ENCODE measurements at regions not wholly inside any gene's neighbourhood (a gene's known extent, or its start where the extent isn't known, plus 50 kb on each side); places are given as distances from the start of the nearest gene placed in this dataset.

DNA sequence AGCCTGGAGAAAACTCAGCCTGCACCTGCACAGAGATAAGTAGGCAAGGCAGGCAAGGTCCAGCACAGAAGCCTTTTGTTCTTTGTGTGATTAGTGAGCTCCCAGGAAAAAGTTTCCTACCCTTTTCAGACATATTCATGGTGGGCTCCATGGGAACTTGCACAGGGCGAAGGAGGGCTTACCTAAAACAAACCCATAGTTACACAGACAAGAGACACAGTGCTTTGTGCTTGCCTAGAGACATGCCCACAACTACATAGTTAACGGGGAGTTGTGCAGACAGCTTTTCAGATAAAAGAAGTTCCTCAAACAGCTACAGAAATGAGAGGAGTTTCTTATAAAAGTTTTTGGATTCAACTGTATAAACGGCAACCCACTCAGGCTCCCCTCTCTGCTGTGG lies 180.5 kb downstream of the GLUD2 start:
- 22% methylated on average over 3 of the region's 3 CpGs for WGBS (ENCODE audit: insufficient coverage, insufficient replicate concordance, low lambda C conversion rate, missing lambda C conversion rate)
- in situ Hi-C loops (cut with MboI) (no loop called here), intact Hi-C loops (cut with micrococcal nuclease; ENCODE audit: unreplicated experiment) (no loop called here)
- Histone ChIP-seq H3K79me2 (ENCODE audit: control insufficient read depth, insufficient read depth, low read length) (no peaks in the 10 kb centered on the region), H3K9me3 (replicated peaks; ENCODE audit: control insufficient read depth, insufficient read depth, low read length) (no peaks in the 10 kb centered on the region; the same call in 2 of the 3 replicates), H3K4me2 (ENCODE audit: control insufficient read depth, insufficient read depth) (no peak overlapping the region), H4K20me1 (ENCODE audit: control insufficient read depth, insufficient read depth) (no peaks in the 10 kb centered on the region), H3K9ac (ENCODE audit: control insufficient read depth, insufficient read depth, low read length) (no peak overlapping the region), H3K27me3 (replicated peaks in 1 of 2; ENCODE audit: control insufficient read depth in 2 of 2, insufficient read depth in 2 of 2, low read length in 1 of 2) (no peaks in the 10 kb centered on the region), H3K4me1 (ENCODE audit: control insufficient read depth, insufficient read depth, low read length) (no peaks in the 10 kb centered on the region), H2AFZ (ENCODE audit: control insufficient read depth, low read depth, low read length) (no peak overlapping the region), H3K27ac (ENCODE audit: control insufficient read depth, insufficient read depth) (no peak overlapping the region), H3K4me3 (no peak overlapping the region), H3K36me3 (ENCODE audit: control insufficient read depth in 2 of 2, insufficient read depth in 2 of 2, low read length in 1 of 2) (no peaks in the 10 kb centered on the region)
- ATAC-seq = no peak
- POLR2A ChIA-PET = no interaction called here
- FAIRE-seq = no peak
- CTCF ChIA-PET = interaction anchor here (1.0 to 2.5 kb wide), 2 partner anchors 10 to 18 kb away, joined by 3 to 7 read pairs; no protein-coding TSS in a partner anchor
- RAD21 ChIA-PET (ENCODE audit: unreplicated experiment) = no interaction called here
- DNase-seq (ENCODE audit: low read depth, low spot score) = no peak
- SMC1A ChIA-PET (ENCODE audit: uncharacterized antibody, unreplicated experiment) = interaction anchor here (1.2 kb wide), 1 partner anchor 68 kb away, joined by 3 read pairs; no protein-coding TSS in a partner anchor
- BruUV-seq (replicated peaks) = no TSS peak
- TF ChIP-seq TARDBP (IDR thresholded peaks at IDR 0.05; ENCODE audit: borderline replicate concordance) = no peak
- no peak for TF ChIP-seq ATF2 (IDR thresholded peaks at IDR 0.05; ENCODE audit: low read length)
- no peak for TF ChIP-seq BRCA1 (IDR thresholded peaks at IDR 0.05; ENCODE audit: low read depth, low read length)
- TF ChIP-seq FOS (IDR thresholded peaks at IDR 0.05; ENCODE audit: borderline replicate concordance, extremely low read depth, insufficient read length) = no peak
- no peak for TF ChIP-seq SMC3 (IDR thresholded peaks at IDR 0.05; ENCODE audit: borderline replicate concordance, low read length)
- TF ChIP-seq RAD51 (IDR thresholded peaks at IDR 0.05) = no peak
- TF ChIP-seq NKRF (conservative IDR thresholded peaks at IDR 0.05) = no peak
- TF ChIP-seq, protein P1, sequence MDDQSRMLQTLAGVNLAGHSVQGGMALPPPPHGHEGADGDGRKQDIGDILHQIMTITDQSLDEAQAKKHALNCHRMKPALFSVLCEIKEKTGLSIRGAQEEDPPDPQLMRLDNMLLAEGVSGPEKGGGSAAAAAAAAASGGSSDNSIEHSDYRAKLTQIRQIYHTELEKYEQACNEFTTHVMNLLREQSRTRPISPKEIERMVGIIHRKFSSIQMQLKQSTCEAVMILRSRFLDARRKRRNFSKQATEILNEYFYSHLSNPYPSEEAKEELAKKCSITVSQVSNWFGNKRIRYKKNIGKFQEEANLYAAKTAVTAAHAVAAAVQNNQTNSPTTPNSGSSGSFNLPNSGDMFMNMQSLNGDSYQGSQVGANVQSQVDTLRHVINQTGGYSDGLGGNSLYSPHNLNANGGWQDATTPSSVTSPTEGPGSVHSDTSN (IDR thresholded peaks at IDR 0.05; ENCODE audit: insufficient replicate concordance, low read depth, low read length) = no peak
- TF ChIP-seq KDM1A (IDR thresholded peaks at IDR 0.05; ENCODE audit: borderline replicate concordance) = no peak

Data from GM12878 (cell line).